CD4-positive, alpha-beta T cell treated with Interleukin-6 for 4 hours (primary cell): ENCODE measurements at regions not wholly inside any gene's neighbourhood (a gene's known extent, or its start where the extent isn't known, plus 50 kb on each side); places are given as distances from the start of the nearest gene placed in this dataset.
"Not testable (repeated sequence)": the region's sequence is repeated elsewhere in the genome, so short reads cannot be mapped to it uniquely, and the experiment has no call there.

Source experiments
- DNase-seq: peaks from one replicate; pipeline ENCODE4 v3.0.0-alpha.2; 2020; ENCODE audit warnings: mixed read lengths

GRCh38 chr7:80346704-80347103, 165.2 kb downstream of the GNAT3 start:
- DNase-seq, result no peak

DNA sequence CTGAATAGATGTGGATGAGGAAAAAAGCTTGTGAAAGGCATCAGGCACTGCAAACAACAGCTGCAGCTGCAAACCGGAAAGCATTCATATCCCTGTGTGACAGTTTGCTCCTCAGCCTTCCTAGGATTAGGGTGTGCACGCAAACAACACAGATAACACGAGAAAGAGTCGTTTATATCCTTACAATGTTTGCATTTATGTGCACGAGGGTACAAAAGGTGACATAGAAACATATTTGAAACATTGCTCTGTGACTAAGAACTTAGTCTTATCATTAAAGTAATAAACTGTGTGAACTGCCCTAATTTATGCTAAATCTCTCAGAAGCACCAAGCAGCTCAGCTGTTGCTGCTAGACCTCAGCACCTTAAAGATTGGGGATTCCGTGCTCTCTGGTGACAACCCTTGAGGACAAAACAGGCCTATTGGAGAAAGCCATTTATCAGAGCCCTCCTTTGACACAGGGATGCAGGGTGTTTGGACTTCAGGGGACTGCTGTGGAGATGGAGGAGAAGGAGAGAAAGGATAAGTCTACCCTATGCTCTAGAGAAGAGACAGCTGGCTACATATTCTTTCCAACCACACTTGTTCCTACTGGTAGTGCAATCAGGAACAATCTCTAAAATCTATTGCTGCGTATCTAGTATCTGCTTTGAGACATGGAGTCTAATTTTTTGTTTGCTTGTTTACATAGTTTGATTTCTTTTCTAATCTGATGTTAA, 176.2 kb downstream of the GNAT3 start:
- no peak for DNase-seq

DNA sequence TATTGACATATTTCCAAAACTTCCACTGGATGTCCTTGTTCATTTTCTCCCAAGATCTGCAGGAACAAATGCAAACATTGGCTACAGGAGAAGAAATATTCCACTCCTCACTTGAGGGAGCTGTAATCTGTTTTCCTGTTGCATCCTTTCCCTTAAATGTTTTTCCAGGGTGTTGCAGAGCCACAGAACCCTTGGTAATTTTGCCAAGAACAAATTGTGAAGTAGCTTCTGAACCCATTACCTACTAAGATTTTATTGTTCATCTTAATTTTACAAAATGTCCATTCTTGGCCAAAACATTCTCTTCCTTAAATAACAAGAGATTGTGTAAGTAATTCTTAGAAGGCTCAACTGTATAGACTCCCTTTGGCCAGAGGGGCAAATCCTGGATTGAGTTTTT, 177.0 kb downstream of the GNAT3 start:
- no peak for DNase-seq

DNA sequence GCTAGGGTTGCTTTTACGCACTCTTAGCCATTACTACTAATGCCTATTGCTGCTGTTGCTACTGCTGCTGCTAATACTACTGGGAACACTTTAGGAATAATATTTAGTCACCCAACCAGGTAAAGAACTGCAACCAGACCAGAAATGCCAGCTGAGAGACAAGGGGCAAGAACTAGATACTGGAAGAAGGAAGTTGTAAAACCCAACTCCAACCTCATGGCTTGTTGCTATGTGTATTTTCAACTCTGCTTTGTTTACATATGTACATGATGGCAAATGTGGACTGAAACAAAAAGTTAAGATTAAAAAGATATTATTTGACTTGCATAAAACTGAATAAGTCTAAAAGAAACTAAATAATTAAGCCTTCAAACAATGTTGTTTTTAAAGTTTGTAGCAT, 177.7 kb downstream of the GNAT3 start:
- DNase-seq, result no peak

- no peak for DNase-seq
Measured at GRCh38 chr7:80333040-80333439, 178.8 kb downstream of the GNAT3 start.

DNA sequence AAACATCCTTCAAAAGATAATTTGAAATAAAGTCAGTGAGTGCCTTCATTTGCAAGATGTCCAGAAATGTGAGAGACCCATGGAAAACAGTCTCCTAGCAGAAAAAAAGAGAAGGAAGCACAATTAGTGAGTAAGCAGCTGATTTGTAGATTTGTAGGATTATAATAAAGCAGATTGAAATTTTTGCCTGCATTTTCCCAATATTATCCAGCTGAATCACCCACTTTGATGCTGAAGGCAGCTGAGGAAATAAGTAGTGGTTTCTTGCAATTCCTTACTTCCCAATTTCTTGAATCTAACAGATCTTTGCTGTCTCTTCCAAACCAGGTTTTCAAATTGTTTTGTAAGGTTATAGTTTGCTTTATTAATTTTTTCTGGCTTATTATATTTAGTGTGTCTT, 181.4 kb downstream of the GNAT3 start:
- DNase-seq, result no peak

DNA sequence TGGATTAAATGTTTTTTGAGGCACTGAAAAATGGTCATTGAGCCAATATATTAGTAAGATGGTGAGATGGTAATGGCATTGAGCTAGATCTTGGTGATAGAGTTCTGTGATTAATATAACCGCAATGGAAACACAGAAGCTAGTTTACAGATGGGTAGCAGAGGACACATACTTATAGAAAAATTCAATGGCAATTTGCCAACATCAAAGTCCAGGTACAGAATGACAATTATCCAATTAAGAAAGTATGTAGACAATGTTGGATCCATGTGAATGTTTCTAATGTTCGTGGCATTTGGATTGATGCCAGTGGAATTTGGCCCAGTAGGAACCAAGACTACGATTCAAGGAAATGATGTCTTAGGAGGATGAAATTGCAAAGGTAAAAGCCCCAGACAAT, 187.8 kb downstream of the GNAT3 start:
- DNase-seq, result no peak

GRCh38 chr7:80319461-80319860, 184.8 kb downstream of the GNAI1 start:
- DNase-seq, result no peak

- no peak for DNase-seq
Measured at GRCh38 chr7:80318081-80318480, 183.4 kb downstream of the GNAI1 start.

DNA sequence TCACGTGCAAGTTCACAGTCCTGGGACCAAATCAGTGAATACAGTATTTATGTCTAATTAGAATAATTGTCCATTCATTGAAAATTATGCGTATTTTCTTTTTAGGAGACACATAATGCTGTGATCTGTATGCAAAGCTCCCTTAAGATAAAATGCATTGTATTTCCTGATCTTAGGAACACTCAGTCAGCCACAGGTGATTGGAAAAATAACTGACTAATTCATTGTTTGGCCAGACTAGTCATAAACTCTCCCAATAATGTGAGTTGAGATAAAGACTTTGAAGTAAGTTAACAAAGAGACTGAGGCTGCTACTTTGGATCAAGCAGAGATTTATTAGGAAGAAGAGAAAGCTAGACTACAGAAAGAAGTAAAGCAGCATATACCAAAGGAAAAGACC, 182.2 kb downstream of the GNAI1 start:
- DNase-seq, result no peak

DNA sequence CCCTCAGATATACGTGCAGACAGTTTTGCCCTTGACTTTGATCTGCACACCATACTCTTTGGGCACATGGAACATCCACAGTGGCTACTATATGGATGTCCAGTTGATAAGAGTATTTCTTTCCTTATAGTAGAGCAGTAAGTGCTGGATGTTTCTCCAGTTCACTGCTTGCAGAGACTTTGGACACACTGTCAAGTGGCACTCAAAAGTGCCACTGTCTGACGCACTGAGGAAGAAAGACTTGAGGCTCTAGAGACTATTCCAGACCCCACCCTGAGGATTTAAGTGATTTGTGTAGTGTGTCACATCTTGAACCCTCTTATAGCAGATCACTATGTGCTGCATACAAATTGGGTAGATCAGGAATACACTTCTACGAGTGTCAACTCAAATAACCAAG, 179.1 kb downstream of the GNAI1 start:
- no peak for DNase-seq

GRCh38 chr7:80313067-80313626, 178.5 kb downstream of the GNAI1 start:
- DNase-seq, result no peak

DNA sequence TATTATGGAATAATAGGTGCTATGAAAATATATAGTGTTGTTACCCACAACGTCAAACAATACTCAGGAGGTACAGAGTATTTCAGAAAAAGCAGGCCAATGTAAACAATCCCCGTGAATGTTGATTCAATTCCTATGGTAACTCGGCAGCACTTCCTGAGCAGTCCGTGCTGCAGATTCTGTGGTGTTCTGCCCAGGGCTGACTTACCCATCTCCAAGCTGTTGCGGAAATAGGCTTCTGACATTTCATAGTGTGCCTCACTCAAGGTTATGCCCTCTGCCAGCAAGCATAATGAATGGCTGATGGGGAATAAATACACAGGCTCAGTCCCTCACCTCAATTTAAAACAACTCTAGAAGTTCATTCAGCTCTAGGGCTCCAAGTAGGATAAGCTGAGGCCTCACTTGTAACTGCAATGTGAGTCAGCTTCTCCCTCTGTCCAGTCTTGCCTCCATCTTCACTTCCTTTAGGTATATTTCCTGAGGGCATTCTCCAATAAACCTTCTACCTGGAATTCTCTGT, 177.6 kb downstream of the GNAI1 start:
- peak; percentile 22 for DNase-seq

DNA sequence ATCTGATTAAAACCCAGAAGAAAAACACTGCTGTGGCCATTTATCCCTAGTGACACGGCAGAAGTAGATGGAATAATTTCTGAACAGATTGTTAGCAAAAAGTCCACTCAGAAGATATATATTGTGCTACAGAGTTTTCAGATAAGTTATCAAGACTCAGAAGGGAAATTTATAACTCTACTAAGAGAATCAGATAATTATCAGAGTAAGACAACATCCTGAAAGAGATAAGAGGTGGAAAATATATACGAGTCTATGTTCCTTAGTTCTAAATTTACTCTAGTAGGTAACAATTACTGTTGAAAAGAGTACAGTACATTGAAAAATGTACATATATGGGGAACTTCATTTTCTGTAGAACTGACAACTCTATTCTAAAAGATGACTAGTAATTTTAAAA, 176.7 kb downstream of the GNAI1 start:
- DNase-seq, result no peak

DNA sequence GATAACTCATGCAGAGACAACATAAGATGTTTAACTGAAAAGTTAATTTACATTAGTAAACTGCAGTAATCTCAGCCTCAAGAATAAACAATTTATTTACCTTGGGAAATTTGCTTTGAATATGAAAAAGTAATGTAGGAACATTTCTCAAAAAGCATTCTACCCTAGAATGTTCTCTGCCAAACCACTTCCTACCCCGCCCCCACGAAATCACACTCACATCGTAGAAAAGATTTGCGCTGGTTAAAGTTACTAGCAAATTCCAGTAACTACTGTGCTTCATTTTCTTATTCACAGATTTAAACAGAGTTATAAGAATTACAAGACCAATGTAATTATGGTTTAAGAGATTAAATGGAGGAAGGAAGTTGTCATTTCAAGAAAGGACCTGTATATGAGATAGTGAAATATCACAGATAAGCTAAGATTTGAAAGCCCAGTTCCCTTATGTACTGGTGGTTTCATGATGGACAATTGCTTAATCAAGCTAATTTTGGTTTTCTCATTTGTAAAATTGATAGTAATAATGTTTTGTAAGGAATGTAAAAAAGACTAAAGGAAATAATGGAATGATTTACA, 175.4 kb downstream of the GNAI1 start:
- peak; percentile 12 for DNase-seq

- no peak for DNase-seq
Measured at GRCh38 chr7:80309377-80309776, 174.7 kb downstream of the GNAI1 start.

DNA sequence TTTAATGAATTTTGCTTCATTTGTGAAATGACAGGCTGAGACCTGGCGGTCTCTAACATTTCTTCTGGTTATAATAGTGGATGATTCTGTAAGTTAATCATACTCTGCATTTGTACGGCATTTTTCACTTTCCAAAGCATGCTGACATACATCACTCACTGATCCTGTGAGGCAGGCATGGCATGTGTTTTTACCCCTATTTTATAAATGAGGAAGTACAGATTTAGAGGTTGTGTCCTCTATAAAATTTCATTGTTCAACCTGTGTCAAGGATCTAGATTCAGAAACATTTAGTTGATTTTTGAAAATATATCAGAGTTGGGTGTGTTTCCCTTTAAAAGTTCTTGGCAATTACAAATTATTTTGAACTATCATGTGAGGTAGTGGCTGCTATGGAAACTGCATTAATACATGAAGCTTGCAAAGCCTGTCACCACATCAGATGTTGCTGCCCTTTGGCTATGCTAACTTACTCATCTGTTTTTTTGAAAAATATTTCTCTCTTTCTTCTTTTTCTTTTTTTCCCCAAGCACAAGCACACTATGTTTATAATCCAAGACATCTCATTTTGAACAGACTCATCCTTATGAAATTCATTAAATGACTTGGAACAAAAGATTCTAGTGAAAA, 172.7 kb downstream of the GNAI1 start:
- DNase-seq, result no peak

GRCh38 chr7:80303315-80303714, 168.7 kb downstream of the GNAI1 start:
- DNase-seq, result no peak

DNA sequence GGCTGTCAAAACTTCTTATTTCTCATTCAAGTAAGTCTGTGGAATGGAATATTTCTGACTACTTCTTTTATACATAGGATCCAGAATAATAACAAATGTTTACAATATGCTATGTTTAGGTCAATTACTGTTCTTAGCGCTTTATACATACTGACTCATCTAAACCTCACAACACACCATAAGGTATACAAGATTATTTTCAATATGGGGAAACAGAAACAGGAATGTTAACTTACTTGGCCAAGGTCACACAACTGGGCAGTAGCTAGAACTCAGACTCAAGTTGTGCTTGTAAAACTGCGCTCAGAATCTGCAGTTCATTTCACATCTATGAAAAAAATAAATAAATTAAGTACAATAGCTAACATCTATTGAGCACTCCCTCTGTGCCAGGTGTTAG, 168.0 kb downstream of the GNAI1 start:
- no peak for DNase-seq

- no peak for DNase-seq
Measured at GRCh38 chr7:80302078-80302477, 167.4 kb downstream of the GNAI1 start.

DNA sequence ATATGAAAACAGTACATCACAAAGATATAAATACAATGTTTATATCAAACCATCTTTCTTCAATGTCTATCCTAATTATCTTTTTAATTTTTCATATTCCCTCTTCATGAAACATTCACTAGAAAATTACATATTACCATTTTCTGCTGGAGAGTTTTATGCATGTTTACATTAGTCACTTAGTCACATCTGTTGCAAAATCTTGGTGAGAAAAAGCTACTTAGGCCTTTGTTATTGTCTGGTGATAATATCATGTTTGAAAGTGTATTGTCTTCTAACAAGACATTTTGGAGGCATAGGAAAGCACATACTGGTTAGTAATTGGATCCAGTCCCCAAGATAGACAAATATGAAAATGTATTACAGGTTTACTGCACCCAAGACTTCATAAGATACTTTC, 163.6 kb downstream of the GNAI1 start:
- no peak for DNase-seq

GRCh38 chr7:80294346-80294745, 159.7 kb downstream of the GNAI1 start:
- no peak for DNase-seq

GRCh38 chr7:80292634-80293033, 158.0 kb downstream of the GNAI1 start:
- not testable (repeated sequence) for DNase-seq
